ENCODE measurements at regions not wholly inside any gene's neighbourhood (a gene's known extent, or its start where the extent isn't known, plus 50 kb on each side); places are given as distances from the start of the nearest gene placed in this dataset. TPM values are rescaled to one million over a fixed set of nuclear protein-coding genes. Genes with fewer than 3 reads are reported as not detected.

GRCh38 chr4:92253550-92253949, 50.2 kb upstream of the GRID2 start:
- ATAC-seq (no peak), DNase-seq (no peak)
- WGBS, 2 donors = 80 to 85% methylated on average over 1 of the region's 1 CpG
- intact Hi-C loops (cut with DNase I) = no loop called here
- Histone ChIP-seq H3K36me3 (replicated peaks in 1 of 2; ENCODE audit: insufficient read depth in 1 of 2, low read depth in 2 of 2) (no peaks in the 10 kb centered on the region), H3K4me3 (no peak overlapping the region), H3K27ac (no peak overlapping the region), H3K9me3 (no peaks in the 10 kb centered on the region), H3K27me3 (no peaks in the 10 kb centered on the region), H3K4me1 (no peaks in the 10 kb centered on the region)
- TF ChIP-seq POLR2A (IDR thresholded peaks at IDR 0.05) (no peak), CTCF (IDR thresholded peaks at IDR 0.05) (no peak)

Small RNA genes lying in the stretch of these regions (small RNA-seq; reads per million reads assigned to genes)
- not detected for gene KRT19P6

Measured in body of pancreas (tissue), 4 donors.